Stimulated activated CD8-positive, alpha-beta memory T cell treated with anti-CD3 and anti-CD28 coated beads, Interleukin-7, amount 100 ng/mL, for 48 hours (primary cell): ENCODE measurements at regions not wholly inside any gene's neighbourhood (a gene's known extent, or its start where the extent isn't known, plus 50 kb on each side); places are given as distances from the start of the nearest gene placed in this dataset.
"Not testable (repeated sequence)": the region's sequence is repeated elsewhere in the genome, so short reads cannot be mapped to it uniquely, and the experiment has no call there.

Experiments used
- DNase-seq, 2 donors: peaks; one replicate each; pipeline ENCODE4 v3.0.0-alpha.2; 2020; ENCODE audit warnings: low read depth in 1 of 2; ENCODE audit errors: extremely low read depth in 1 of 2

- DNase-seq: no peak
Observed at GRCh38 chr18:56489893-56490292, 148.5 kb downstream of the TXNL1 start.

GRCh38 chr18:56488739-56489138, 149.7 kb downstream of the TXNL1 start:
- no peak for DNase-seq

- DNase-seq: no peak
Observed at GRCh38 chr18:56487801-56488200, 150.6 kb downstream of the TXNL1 start.

- DNase-seq: no peak
Observed at GRCh38 chr18:56483386-56483785, 155.0 kb downstream of the TXNL1 start.

- not testable (repeated sequence) for DNase-seq
Observed at GRCh38 chr18:56482813-56483212, 155.6 kb downstream of the TXNL1 start.

- DNase-seq: no peak
Observed at GRCh38 chr18:56481751-56482150, 156.6 kb downstream of the TXNL1 start.

- no peak for DNase-seq
Observed at GRCh38 chr18:56479841-56480240, 158.6 kb downstream of the TXNL1 start.

- DNase-seq: no peak
Observed at GRCh38 chr18:56475250-56475649, 163.1 kb downstream of the TXNL1 start.

GRCh38 chr18:56473400-56474024, 164.9 kb downstream of the TXNL1 start:
- no peak for DNase-seq

GRCh38 chr18:56470406-56471351, 167.7 kb downstream of the TXNL1 start:
- no peak for DNase-seq

GRCh38 chr18:56469582-56469981, 168.8 kb downstream of the TXNL1 start:
- no peak for DNase-seq

- DNase-seq: no peak
Observed at GRCh38 chr18:56468396-56468795, 170.0 kb downstream of the TXNL1 start.

GRCh38 chr18:56462276-56462675, 176.1 kb downstream of the TXNL1 start:
- DNase-seq: no peak

- DNase-seq: no peak
Observed at GRCh38 chr18:56461151-56461550, 177.2 kb downstream of the TXNL1 start.

- no peak for DNase-seq
Observed at GRCh38 chr18:56460581-56460980, 177.8 kb downstream of the TXNL1 start.

- no peak for DNase-seq
Observed at GRCh38 chr18:56458770-56459712, 179.4 kb downstream of the TXNL1 start.

GRCh38 chr18:56455874-56456273, 182.5 kb downstream of the TXNL1 start:
- no peak for DNase-seq

- no peak for DNase-seq
Observed at GRCh38 chr18:56455141-56455540, 183.3 kb downstream of the TXNL1 start.

- no peak for DNase-seq
Observed at GRCh38 chr18:56453631-56454030, 184.8 kb downstream of the TXNL1 start.

- DNase-seq: no peak
Observed at GRCh38 chr18:56451188-56451587, 187.2 kb downstream of the TXNL1 start.

- no peak for DNase-seq
Observed at GRCh38 chr18:56448751-56449150, 189.6 kb downstream of the TXNL1 start.
